Vagina (tissue), 2 donors: ENCODE measurements at regions not wholly inside any gene's neighbourhood (a gene's known extent, or its start where the extent isn't known, plus 50 kb on each side); places are given as distances from the start of the nearest gene placed in this dataset.

Source experiments
- CTCF ChIP-seq, 3 experiments: fragments of 450-650 bp in 2 of 3; fragments of 200-600 bp in 1 of 3; sonication (generic) in 1 of 3; IDR thresholded peaks; one replicate each; pipeline ENCODE4 v1.5.1; 2017 to 2019; ENCODE audit warnings: antibody characterized with exemption in 3 of 3, mild to moderate bottlenecking in 2 of 3, moderate library complexity in 2 of 3
- POLR2AphosphoS5 ChIP-seq, 2 donors: sonication (generic); formaldehyde crosslinking; IDR thresholded peaks; one replicate each; pipeline ENCODE4 v1.9.0; 2017; ENCODE audit warnings: antibody characterized with exemption in 2 of 2, mild to moderate bottlenecking in 2 of 2, low read depth in 1 of 2; ENCODE audit not compliant: insufficient read depth in 1 of 2

- TF ChIP-seq CTCF (IDR thresholded peaks at IDR 0.05) = no peak
- TF ChIP-seq POLR2AphosphoS5 (IDR thresholded peaks at IDR 0.05; ENCODE audit: insufficient read depth in 1 of 2, low read depth in 1 of 2) = no peak
Observed at GRCh38 chr5:159438092-159438491, 107.8 kb upstream of the IL12B start.
